NOMO-1 (cell line): ENCODE measurements at regions not wholly inside any gene's neighbourhood (a gene's known extent, or its start where the extent isn't known, plus 50 kb on each side); places are given as distances from the start of the nearest gene placed in this dataset.

Experiments used
- DNase-seq, 2 experiments: peaks; one replicate each; lab custom pipeline; 2025; ENCODE audit not compliant: unreplicated experiment in 2 of 2; lab: John Stamatoyannopoulos, UW

- DNase-seq: no peak
Measured at GRCh38 chr5:38714703-38715355, 131.0 kb upstream of the OSMR start.

GRCh38 chr5:38715696-38716095 lies 130.1 kb upstream of the OSMR start:
- no peak for DNase-seq

GRCh38 chr5:38716516-38716915 lies 129.3 kb upstream of the OSMR start:
- DNase-seq: no peak

GRCh38 chr5:38718771-38719391 lies 126.9 kb upstream of the OSMR start:
- DNase-seq: no peak

GRCh38 chr5:38719403-38719802 lies 126.4 kb upstream of the OSMR start:
- no peak for DNase-seq

- DNase-seq: no peak
Measured at GRCh38 chr5:38719916-38720315, 125.9 kb upstream of the OSMR start.

- no peak for DNase-seq
Measured at GRCh38 chr5:38720554-38721361, 125.1 kb upstream of the OSMR start.

- no peak for DNase-seq
Measured at GRCh38 chr5:38722918-38723317, 122.9 kb upstream of the OSMR start.

- DNase-seq: no peak
Measured at GRCh38 chr5:38723426-38723825, 122.4 kb upstream of the OSMR start.

GRCh38 chr5:38724301-38725030 lies 121.3 kb upstream of the OSMR start:
- DNase-seq: no peak

GRCh38 chr5:38725371-38725865 lies 120.4 kb upstream of the OSMR start:
- no peak for DNase-seq

- DNase-seq: no peak
Measured at GRCh38 chr5:38726279-38726678, 119.5 kb upstream of the OSMR start.

GRCh38 chr5:38728029-38728428 lies 117.8 kb upstream of the OSMR start:
- no peak for DNase-seq

- no peak for DNase-seq
Measured at GRCh38 chr5:38731461-38731860, 114.4 kb upstream of the OSMR start.

- DNase-seq: no peak
Measured at GRCh38 chr5:38734353-38734752, 111.5 kb upstream of the OSMR start.

GRCh38 chr5:38736089-38736488 lies 109.7 kb upstream of the OSMR start:
- DNase-seq: no peak

GRCh38 chr5:38737976-38738375 lies 107.8 kb upstream of the OSMR start:
- DNase-seq: no peak

GRCh38 chr5:38739011-38739704 lies 106.7 kb upstream of the OSMR start:
- no peak for DNase-seq

- no peak for DNase-seq
Measured at GRCh38 chr5:38739705-38740045, 106.1 kb upstream of the OSMR start.

- DNase-seq: no peak
Measured at GRCh38 chr5:38742821-38743220, 103.0 kb upstream of the OSMR start.

GRCh38 chr5:38743562-38743961 lies 102.2 kb upstream of the OSMR start:
- DNase-seq: no peak
